ENCODE measurements at regions not wholly inside any gene's neighbourhood (a gene's known extent, or its start where the extent isn't known, plus 50 kb on each side); places are given as distances from the start of the nearest gene placed in this dataset.

- TF ChIP-seq POLR2A (IDR thresholded peaks at IDR 0.05; ENCODE audit: extremely low read depth, insufficient read length) (no peak), CTCF (IDR thresholded peaks at IDR 0.05; ENCODE audit: low read depth, low read length) (no peak), MYC (IDR thresholded peaks at IDR 0.05; ENCODE audit: low read depth, low read length) (no peak; the same call in 1 of the 2 replicates)
Observed at GRCh38 chr14:89719366-89720075, 235.0 kb downstream of the EFCAB11 start.

Measured in NB4 (cell line).